Epidermal melanocyte (primary cell): ENCODE measurements at regions not wholly inside any gene's neighbourhood (a gene's known extent, or its start where the extent isn't known, plus 50 kb on each side); places are given as distances from the start of the nearest gene placed in this dataset.
"Not testable (repeated sequence)": the region's sequence is repeated elsewhere in the genome, so short reads cannot be mapped to it uniquely, and the experiment has no call there.

Source experiments
- DNase-seq: peaks from one replicate; pipeline ENCODE4 v3.0.0; 2011; ENCODE audit warnings: low spot score; ENCODE audit not compliant: insufficient read length

- DNase-seq, result no peak
These were observed 641.9 kb upstream of the TBX3 start for GRCh38 chr12:115325858-115326257.

DNA sequence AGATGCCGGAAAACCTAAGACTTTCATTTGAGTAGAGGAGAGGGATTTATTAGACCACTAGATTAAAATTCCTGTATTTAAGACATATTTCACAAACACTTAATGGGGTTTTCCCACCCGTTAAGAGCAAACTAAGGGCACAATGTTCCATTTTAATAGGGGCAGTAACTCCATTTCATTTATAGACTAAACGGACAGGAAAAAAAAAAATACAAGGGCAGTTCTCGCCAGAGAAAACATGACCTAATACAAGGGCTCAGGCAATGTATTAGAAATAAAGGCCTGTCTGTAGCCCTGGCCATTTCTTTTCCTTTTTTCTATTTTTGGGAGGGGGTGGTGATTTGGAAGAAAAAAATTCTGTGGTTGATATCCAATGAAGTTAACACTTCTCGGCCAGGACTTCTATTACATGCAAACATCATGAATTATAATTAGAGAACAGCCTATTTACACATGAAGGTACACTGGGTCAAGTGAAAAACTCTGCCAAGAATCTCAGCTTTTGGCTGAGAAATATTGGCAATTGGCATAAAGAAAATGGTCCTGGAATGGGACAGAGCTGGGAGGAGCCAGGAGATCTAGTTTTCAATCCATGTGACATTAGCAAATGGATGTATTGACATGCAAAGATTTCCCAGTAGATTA lies 641.1 kb upstream of the TBX3 start:
- DNase-seq, result no peak

DNA sequence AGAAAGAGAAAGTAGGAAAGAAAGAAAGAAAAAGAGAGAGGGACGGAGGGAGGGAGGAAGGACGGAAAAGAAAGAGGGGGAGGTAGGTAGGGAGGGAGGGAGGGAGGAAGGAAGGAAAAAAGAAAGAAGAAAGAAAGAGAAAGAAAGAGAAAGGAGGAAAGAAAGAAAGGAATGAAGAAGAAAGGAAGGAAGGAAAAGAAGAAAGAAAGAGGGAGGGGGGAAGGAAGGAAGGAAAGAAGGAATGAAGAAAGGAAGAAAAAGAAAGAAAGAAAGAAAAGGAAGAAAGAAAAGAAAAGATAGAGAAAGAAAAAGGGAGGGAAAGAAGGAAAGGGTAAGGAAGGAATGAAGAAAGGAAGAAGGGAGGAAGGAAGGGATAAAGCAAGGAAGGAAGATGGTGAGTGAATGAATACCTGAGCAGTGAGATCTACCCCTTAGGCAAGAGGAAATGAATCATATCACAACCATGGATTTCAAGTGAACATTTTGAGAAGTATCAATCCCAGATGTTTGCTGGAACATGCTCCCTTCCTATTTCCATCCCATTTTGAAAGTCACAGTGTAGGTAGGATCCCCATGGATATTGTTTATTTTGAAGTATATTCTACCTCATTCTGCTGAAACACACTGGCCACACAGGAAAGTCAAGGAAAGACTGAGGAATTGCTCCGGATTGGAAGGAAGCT lies 639.4 kb upstream of the TBX3 start:
- no peak for DNase-seq

DNA sequence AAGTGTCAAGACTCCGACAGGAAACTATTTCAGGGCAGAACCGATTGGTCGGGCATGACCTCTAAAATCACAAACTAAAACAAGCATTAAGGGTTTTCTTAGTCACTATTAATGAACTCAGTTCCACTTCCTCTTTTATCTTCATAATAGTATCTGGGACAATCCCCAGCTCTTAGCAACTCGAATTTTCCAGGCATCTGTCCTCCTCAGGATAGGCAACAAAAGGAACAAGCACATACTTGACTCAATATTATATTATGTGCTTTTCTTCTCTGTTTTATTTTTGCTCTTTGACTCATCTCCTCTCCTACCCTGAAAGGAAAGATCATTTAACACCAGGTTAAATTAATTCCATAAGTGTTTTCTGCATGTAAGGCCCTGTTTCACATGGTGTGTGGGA lies 638.3 kb upstream of the TBX3 start:
- no peak for DNase-seq

GRCh38 chr12:115320967-115321366 lies 637.0 kb upstream of the TBX3 start:
- DNase-seq, result no peak

- DNase-seq, result peak; percentile 32
These were observed 636.5 kb upstream of the TBX3 start for GRCh38 chr12:115320451-115320850.

- DNase-seq, result no peak
These were observed 635.6 kb upstream of the TBX3 start for GRCh38 chr12:115319446-115320040.

DNA sequence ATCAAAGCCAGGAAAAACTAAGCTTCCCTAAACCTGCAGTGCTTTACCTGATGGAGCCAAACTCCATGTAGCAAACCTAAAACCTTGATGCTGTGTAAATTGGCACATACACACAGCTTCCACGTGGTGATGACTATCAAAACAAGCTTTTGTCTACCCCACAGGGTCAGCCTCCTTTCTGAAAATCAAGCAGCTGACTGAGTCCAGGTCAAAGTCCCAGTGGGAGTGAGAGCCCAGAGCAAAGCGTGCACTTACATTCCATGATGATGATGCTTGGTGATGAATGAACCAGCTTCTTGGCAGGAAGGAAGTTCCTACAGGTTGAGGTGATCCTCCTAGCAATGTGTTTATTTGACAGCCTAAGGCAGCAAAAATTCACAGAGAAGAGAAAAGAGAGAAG lies 630.0 kb upstream of the TBX3 start:
- no peak for DNase-seq

DNA sequence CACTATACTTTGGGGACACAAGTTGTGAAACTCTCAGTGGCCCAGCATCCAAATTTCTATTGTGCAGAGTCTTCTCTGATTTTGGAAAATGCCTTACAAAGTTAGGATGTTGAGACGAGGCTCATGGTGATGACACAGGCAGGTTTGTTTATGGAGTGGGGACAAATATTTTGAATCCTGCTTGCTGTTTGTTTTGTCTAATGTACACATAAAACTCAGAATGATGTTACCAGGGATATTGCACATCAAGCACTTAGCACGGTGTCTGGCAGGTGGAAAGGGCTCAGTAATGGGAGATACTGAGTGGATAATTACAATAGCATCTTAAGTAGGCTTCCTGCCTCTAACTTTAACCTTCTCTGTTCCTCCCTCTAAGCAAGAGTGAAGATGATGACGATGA lies 628.9 kb upstream of the TBX3 start:
- DNase-seq, result no peak

GRCh38 chr12:115311875-115312274 lies 627.9 kb upstream of the TBX3 start:
- DNase-seq, result no peak

- no peak for DNase-seq
These were observed 624.9 kb upstream of the TBX3 start for GRCh38 chr12:115308918-115309317.

GRCh38 chr12:115306380-115306779 lies 622.4 kb upstream of the TBX3 start:
- no peak for DNase-seq

DNA sequence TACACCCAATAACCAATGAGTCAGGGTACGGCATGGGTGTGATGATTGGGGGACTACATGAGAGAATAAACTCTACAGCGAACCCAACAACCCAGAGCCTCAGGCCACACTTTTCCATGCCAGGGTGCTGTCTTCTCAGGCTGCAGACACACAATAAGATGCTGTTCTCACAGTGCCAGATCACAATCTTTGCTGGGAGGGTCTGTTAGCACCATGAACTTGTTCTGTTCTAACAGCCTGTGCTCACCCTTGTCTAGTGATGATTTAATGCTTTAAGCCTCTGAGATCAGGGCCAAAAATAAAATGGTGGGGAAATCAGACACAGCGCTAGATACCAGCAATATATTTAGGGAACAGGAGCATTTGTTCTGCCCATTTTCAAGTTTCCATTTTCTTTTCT lies 621.9 kb upstream of the TBX3 start:
- no peak for DNase-seq

DNA sequence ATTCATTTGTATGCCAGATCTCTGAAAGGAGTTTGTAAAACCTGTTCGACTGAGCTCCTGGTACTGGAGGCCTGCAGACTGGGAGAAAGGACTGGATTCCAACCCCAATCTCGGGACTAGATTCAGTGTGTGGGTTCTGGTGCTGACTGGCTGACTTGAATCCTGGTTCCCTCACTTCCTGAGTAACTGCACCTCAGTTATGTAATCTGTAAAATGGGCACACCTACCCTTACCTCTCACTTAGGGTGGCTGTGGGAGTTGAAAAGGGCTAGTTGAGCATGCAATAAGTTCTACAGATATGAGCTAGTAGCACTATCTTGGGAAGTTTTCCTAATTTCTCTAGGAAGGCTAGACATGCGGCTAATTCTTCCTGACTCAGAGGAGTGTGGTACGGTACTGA lies 621.3 kb upstream of the TBX3 start:
- no peak for DNase-seq

- DNase-seq, result no peak
These were observed 619.8 kb upstream of the TBX3 start for GRCh38 chr12:115303723-115304309.

DNA sequence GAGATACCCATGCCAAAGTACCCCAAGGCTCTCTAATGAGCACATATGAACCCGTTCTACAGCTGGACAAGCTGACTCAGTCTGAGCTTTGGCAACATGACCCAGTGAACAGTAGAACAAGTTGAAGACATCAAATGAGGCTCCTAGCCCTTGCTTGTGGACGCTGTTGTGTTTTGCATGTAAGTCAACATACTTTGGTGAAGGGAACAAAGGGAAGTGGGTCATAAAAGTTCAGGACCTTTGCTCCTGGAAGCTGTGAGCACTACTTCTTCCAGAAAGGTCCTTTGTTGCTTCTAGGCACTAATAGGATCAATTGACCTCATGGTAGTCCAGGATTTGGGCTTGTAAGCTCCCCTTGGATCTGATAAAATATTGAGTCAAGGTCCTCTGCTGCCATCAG lies 613.5 kb upstream of the TBX3 start:
- no peak for DNase-seq

GRCh38 chr12:115296613-115297198 lies 612.7 kb upstream of the TBX3 start:
- no peak for DNase-seq

DNA sequence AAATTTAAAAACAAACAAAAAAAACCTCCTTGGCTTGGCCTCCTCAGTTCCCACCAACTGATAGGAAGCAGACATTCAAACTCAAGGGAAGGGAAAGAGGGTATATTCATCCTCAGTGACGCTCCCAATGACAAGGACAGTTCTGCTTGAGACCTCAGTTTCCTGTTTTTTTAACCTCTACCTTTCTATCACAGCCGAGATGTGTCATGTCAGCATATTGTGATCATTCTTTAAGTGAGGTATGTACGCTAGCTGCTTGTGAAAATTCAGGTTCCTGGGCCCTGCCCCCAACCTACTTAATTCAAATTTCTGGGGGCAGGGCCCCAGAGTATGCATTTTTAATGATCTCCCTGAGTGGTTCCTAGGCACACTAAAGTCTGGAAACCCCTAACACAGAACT lies 611.9 kb upstream of the TBX3 start:
- no peak for DNase-seq

DNA sequence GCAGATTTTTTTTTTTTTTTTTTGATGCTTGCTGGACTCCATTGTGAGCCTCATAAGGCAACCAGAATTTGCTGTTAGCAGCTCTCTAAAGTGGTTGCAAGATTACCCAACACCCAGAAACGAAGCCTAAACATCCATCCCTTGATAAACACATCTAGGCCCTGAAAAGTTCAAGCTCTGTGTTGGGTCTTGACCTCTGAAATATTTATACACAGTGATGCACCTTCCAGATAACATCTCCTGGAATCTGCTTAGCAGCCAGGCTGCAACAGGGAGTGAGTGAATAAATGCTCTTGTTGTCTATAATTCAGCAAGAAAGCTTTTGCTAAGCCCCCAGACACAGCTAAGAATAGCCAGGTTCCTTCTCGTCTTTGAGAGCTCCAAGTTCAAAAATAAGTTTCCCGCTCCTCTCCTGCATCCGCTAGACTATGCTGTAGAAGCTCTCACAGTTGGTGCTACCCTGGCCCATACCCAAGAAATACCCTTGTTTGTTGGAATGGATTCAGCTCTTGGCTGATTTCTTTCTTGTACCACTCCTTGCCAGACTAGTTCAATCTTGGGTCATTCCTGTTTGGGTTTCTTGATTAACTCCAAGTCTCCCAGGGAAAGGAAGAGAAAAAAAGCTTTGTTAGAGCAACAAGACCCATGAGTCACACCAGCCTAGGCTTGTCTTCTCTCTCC lies 610.6 kb upstream of the TBX3 start:
- DNase-seq, result no peak

DNA sequence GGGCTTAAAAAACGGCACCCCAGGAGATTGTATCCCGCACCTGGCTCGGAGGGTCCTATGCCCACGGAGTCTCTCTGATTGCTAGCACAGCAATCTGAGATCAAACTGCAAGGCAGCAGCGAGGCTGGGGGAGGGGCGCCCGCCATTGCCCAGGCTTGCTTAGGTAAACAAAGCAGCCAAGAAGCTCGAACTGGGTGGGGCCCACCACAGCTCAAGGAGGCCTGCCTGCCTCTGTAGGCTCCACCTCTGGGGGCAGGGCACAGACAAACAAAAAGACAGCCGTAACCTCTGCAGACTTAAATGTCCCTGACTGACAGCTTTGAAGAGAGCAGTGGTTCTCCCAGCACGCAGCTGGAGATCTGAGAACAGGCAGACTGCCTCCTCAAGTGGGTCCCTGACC lies 601.5 kb upstream of the TBX3 start:
- not testable (repeated sequence) for DNase-seq

DNA sequence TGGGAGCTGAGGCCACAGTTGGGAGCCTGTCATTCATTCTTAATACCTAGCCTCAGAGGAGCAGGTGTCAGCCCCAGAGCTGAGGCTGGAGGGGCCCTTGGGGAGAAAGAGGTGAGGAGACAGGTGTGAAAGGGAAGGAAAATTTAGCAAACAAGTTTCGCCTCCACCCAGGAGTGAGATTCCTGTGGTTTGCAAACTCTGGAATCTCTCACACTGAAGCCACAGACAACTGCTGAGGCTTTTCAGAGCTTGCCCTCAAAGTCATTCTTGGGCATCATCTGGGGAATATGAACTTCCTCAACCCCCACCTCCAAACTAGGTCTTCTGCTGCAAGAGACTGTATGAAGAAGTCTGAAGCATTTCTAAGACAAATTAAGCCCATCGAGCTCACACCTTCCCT lies 589.5 kb upstream of the TBX3 start:
- no peak for DNase-seq

GRCh38 chr12:115268451-115268850 lies 584.5 kb upstream of the TBX3 start:
- no peak for DNase-seq
